ENCODE measurements at regions not wholly inside any gene's neighbourhood (a gene's known extent, or its start where the extent isn't known, plus 50 kb on each side); places are given as distances from the start of the nearest gene placed in this dataset.
"Not testable (repeated sequence)": the region's sequence is repeated elsewhere in the genome, so short reads cannot be mapped to it uniquely, and the experiment has no call there.

- Histone ChIP-seq H3K9me2 (replicated peaks; ENCODE audit: low read length) (no peaks in the 10 kb centered on the region), H3K9me3 (ENCODE audit: low read length) (no peaks in the 10 kb centered on the region), H4K20me1 (ENCODE audit: low read length) (no peaks in the 10 kb centered on the region), H3F3A (ENCODE audit: low read length, unreplicated experiment) (no peaks in the 10 kb centered on the region), H3K4me1 (ENCODE audit: insufficient read depth, low read length) (no peaks in the 10 kb centered on the region), H2AFZ (ENCODE audit: low read length) (no peak overlapping the region), H3K27me3 (ENCODE audit: low read length) (no peaks in the 10 kb centered on the region), H3K79me2 (ENCODE audit: low read length) (no peaks in the 10 kb centered on the region), H3K4me3 (ENCODE audit: low read length) (no peak overlapping the region), H3K27ac (ENCODE audit: low read length) (no peak overlapping the region), H3K9ac (ENCODE audit: low read length) (no peak overlapping the region), H3K4me2 (ENCODE audit: low read length) (no peak overlapping the region), H3K36me3 (ENCODE audit: low read depth, low read length) (no peaks in the 10 kb centered on the region)
- no peak for ATAC-seq
- BruUV-seq (replicated peaks): no TSS peak
- intact Hi-C loops (cut with micrococcal nuclease): no loop called here
- no peak for DNase-seq
- CTCF ChIA-PET: no interaction called here
- POLR2A ChIA-PET (ENCODE audit: unreplicated experiment): no interaction called here
- no peak for TF ChIP-seq EZH2phosphoT487 (IDR thresholded peaks at IDR 0.05; ENCODE audit: borderline replicate concordance, low read length)
- TF ChIP-seq CTCF (conservative IDR thresholded peaks at IDR 0.05; ENCODE audit: low read depth, low read length): no peak
- TF ChIP-seq EZH2 (IDR thresholded peaks at IDR 0.05; ENCODE audit: low read length, unreplicated experiment): no peak
Measured at GRCh38 chr4:135412213-135412612, 1210.6 kb upstream of the PABPC4L start.

DNA sequence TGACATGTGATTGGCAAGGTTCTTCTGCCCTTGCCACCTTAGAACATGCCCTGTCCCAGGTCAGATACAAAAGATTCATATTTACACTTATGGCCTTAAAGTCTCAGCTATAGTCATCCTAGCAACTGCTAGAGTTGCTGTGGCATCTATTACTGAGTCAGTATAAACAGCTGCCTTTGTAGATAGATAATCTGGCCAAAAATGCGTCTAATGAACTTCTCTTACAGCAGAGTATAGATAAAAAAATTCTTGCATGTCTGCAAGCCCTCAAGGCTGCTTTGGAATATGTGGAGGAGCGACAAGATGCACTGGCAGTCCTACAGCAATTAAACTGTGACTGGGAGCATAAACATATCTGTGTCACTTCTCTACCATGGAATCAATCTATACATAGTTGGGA lies 1209.7 kb upstream of the PABPC4L start:
- H3K9me3 ChIP-seq (ENCODE audit: low read length): no peaks in the 10 kb centered on the region
- H3K9ac ChIP-seq (ENCODE audit: low read length): no peak overlapping the region
- ATAC-seq (no peak), DNase-seq (no peak)
- no peak overlapping the region for H2AFZ ChIP-seq (ENCODE audit: low read length)
- ChIA-PET POLR2A (ENCODE audit: unreplicated experiment) (no interaction called here), CTCF (no interaction called here)
- no peak for TF ChIP-seq CTCF (conservative IDR thresholded peaks at IDR 0.05; ENCODE audit: low read depth, low read length)
- TF ChIP-seq EZH2 (IDR thresholded peaks at IDR 0.05; ENCODE audit: low read length, unreplicated experiment): no peak
- no peak for TF ChIP-seq EZH2phosphoT487 (IDR thresholded peaks at IDR 0.05; ENCODE audit: borderline replicate concordance, low read length)
- no peaks in the 10 kb centered on the region for H3K4me1 ChIP-seq (ENCODE audit: insufficient read depth, low read length)
- no peaks in the 10 kb centered on the region for H3K79me2 ChIP-seq (ENCODE audit: low read length)
- H3K36me3 ChIP-seq (ENCODE audit: low read depth, low read length): no peaks in the 10 kb centered on the region
- H4K20me1 ChIP-seq (ENCODE audit: low read length): no peaks in the 10 kb centered on the region
- no peaks in the 10 kb centered on the region for H3K9me2 ChIP-seq (replicated peaks; ENCODE audit: low read length)
- no peak overlapping the region for H3K27ac ChIP-seq (ENCODE audit: low read length)
- H3F3A ChIP-seq (ENCODE audit: low read length, unreplicated experiment): no peaks in the 10 kb centered on the region
- BruUV-seq (replicated peaks): no TSS peak
- no peak overlapping the region for H3K4me3 ChIP-seq (ENCODE audit: low read length)
- intact Hi-C loops (cut with micrococcal nuclease): no loop called here
- H3K27me3 ChIP-seq (ENCODE audit: low read length): no peaks in the 10 kb centered on the region
- H3K4me2 ChIP-seq (ENCODE audit: low read length): no peak overlapping the region

DNA sequence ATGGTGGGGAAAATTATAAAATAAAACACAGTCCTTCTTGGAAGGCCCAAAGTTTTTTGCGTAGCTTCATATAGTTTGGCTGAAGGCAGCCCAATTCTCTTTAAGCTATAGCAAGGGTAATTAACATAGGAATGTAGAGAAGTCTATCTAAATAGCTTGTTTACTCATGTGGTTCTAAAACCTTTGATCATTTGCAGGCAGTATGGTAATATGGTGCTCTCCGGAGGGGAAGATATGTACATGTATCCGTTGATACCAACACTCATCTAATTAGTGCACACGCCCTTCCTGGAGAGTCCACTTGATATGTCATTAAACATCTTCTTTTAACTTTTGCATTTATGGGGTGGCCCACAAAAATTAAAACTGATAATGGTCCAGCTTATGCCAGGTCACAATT lies 1207.7 kb upstream of the PABPC4L start:
- H3K4me1 ChIP-seq (ENCODE audit: insufficient read depth, low read length); intact Hi-C loops (cut with micrococcal nuclease); H3K4me2 ChIP-seq (ENCODE audit: low read length); H3K9ac ChIP-seq (ENCODE audit: low read length); H2AFZ ChIP-seq (ENCODE audit: low read length); H3K36me3 ChIP-seq (ENCODE audit: low read depth, low read length); BruUV-seq (replicated peaks); ATAC-seq; H4K20me1 ChIP-seq (ENCODE audit: low read length); H3K9me2 ChIP-seq (replicated peaks; ENCODE audit: low read length); H3K27me3 ChIP-seq (ENCODE audit: low read length); H3K79me2 ChIP-seq (ENCODE audit: low read length); H3F3A ChIP-seq (ENCODE audit: low read length, unreplicated experiment); CTCF ChIA-PET; H3K4me3 ChIP-seq (ENCODE audit: low read length); H3K9me3 ChIP-seq (ENCODE audit: low read length); DNase-seq; H3K27ac ChIP-seq (ENCODE audit: low read length): not testable (repeated sequence)
- POLR2A ChIA-PET (ENCODE audit: unreplicated experiment): interaction anchor here (0.6 kb wide), 1 partner anchor 571 kb away, joined by 5 read pairs; no protein-coding TSS in a partner anchor

Measured in PC-3 (cell line).